ENCODE measurements at regions not wholly inside any gene's neighbourhood (a gene's known extent, or its start where the extent isn't known, plus 50 kb on each side); places are given as distances from the start of the nearest gene placed in this dataset.
A peak's percentile ranks its signal among the peaks of the same experiment; 100 is the strongest.

GRCh38 chr9:88746743-88747398, 211.9 kb downstream of the NXNL2 start:
- H3K4me1 ChIP-seq (ENCODE audit: insufficient read depth, low read length), result peaks cover 2% of the 10 kb centered on the region; the same call in 1 of the 2 replicates
- H3K79me1 ChIP-seq (ENCODE audit: insufficient read depth, low read depth, low read length, poor library complexity, severe bottlenecking), result no peaks in the 10 kb centered on the region
- H3K9me3 ChIP-seq (ENCODE audit: control insufficient read depth, low read depth, low read length), result no peaks in the 10 kb centered on the region
- H4K8ac ChIP-seq (replicated peaks; ENCODE audit: insufficient read length, low read depth, low read length), result no peak overlapping the region
- Mint-ChIP-seq H3K27ac (peak overlapping the region in 2 of 3 experiments; percentile 93; a peak in 5 of 7 replicates), H3K4me3 (peak overlapping the region in 1 of 2 experiments; percentile 6; a peak in 2 of 5 replicates), H3K27me3 (ENCODE audit: low read depth) (no peaks in the 10 kb centered on the region; the same call in 1 of the 2 replicates), H3K4me1 (peaks cover 39 to 40% of the 10 kb centered on the region in 2 experiments), H3K9me3 (no peaks in the 10 kb centered on the region; a peak in 2 of 5 replicates), H3K36me3 (ENCODE audit: insufficient read depth in 1 of 3, low read depth in 3 of 3) (no peaks in the 10 kb centered on the region; a peak in 3 of 7 replicates)
- H2BK120ac ChIP-seq (ENCODE audit: low read depth, low read length, poor library complexity, severe bottlenecking), result no peak overlapping the region
- H3K4ac ChIP-seq (ENCODE audit: low read depth, low read length), result no peak overlapping the region
- no peak overlapping the region for H3K23ac ChIP-seq (ENCODE audit: insufficient read length, low read depth, low read length)
- H3K18ac ChIP-seq (ENCODE audit: insufficient read length, low read depth, low read length), result peak overlapping the region; percentile 2
- no peaks in the 10 kb centered on the region for H3K23me2 ChIP-seq (ENCODE audit: insufficient read length, low read depth, low read length, poor library complexity, severe bottlenecking)
- H2BK12ac ChIP-seq (ENCODE audit: insufficient read length, low read depth, low read length), result no peak overlapping the region
- TF ChIP-seq CTCF (conservative IDR thresholded peaks at IDR 0.05), result no peak
- H2AFZ ChIP-seq (ENCODE audit: low read length), result no peak overlapping the region
- no peak overlapping the region for H2BK5ac ChIP-seq (ENCODE audit: insufficient read length, low read length)
- no peak overlapping the region for H4K5ac ChIP-seq (ENCODE audit: insufficient read length, low read depth, low read length)
- H2AK5ac ChIP-seq (ENCODE audit: insufficient read length, low read length), result no peak overlapping the region
- no peak overlapping the region for H3K56ac ChIP-seq (ENCODE audit: insufficient read length, low read depth, low read length)
- H3K27ac ChIP-seq (ENCODE audit: insufficient read length, low read depth, low read length), result no peak overlapping the region
- H4K91ac ChIP-seq (ENCODE audit: insufficient read length, low read depth, low read length), result no peak overlapping the region
- no peak overlapping the region for H3K14ac ChIP-seq (ENCODE audit: insufficient read depth, low read length)
- H3K79me2 ChIP-seq (ENCODE audit: insufficient read depth, low read length), result no peaks in the 10 kb centered on the region
- H3K4me2 ChIP-seq (ENCODE audit: insufficient read depth, insufficient read length, low read length), result no peak overlapping the region
- H3T11ph ChIP-seq (ENCODE audit: low read length), result no peak overlapping the region
- H2BK15ac ChIP-seq (ENCODE audit: low read depth, low read length), result no peak overlapping the region
- no peaks in the 10 kb centered on the region for H4K20me1 ChIP-seq (ENCODE audit: control insufficient read depth, insufficient read depth, insufficient read length)
- no CpG with 5 or more reads among the region's 9 CpGs for WGBS (ENCODE audit: extremely low coverage, insufficient read length, low lambda C conversion rate)
- DNase-seq, result peak; percentile 63
- H2BK20ac ChIP-seq (ENCODE audit: low read depth, low read length, poor library complexity, severe bottlenecking), result no peak overlapping the region
- H3K27me3 ChIP-seq (ENCODE audit: insufficient read depth, low read length), result no peaks in the 10 kb centered on the region
- no peak overlapping the region for H3K9ac ChIP-seq (ENCODE audit: extremely low read depth, insufficient read length, low read length)

Data from H9 (cell line).